ENCODE measurements at regions not wholly inside any gene's neighbourhood (a gene's known extent, or its start where the extent isn't known, plus 50 kb on each side); places are given as distances from the start of the nearest gene placed in this dataset.
A peak's percentile ranks its signal among the peaks of the same experiment; 100 is the strongest.

GRCh38 chr15:95559875-95560394, 770.6 kb upstream of the NR2F2 start:
- intact Hi-C loops (cut with micrococcal nuclease): loop anchor here (5.0 kb wide), 1 partner anchor 767 kb away; no protein-coding TSS in a partner anchor
- peak; percentile 92 for DNase-seq (ENCODE audit: unreplicated experiment)
- Mint-ChIP-seq H3K4me1 (ENCODE audit: insufficient read depth, unreplicated experiment) (peaks cover 37% of the 10 kb centered on the region), H3K27me3 (ENCODE audit: insufficient read depth, unreplicated experiment) (no peaks in the 10 kb centered on the region), H3K27ac (ENCODE audit: low read depth, unreplicated experiment) (peak overlapping the region; percentile 90), H3K4me3 (ENCODE audit: unreplicated experiment) (peak overlapping the region; percentile 36), H3K9me3 (ENCODE audit: unreplicated experiment) (no peaks in the 10 kb centered on the region), H3K36me3 (ENCODE audit: insufficient read depth, unreplicated experiment) (no peaks in the 10 kb centered on the region)
- BruUV-seq (replicated peaks): no TSS peak
- no peak for TF ChIP-seq CTCF (IDR thresholded peaks at IDR 0.05; ENCODE audit: unreplicated experiment)
- POLR2A ChIA-PET: interaction anchor here (1.3 kb wide), 1 partner anchor 130 kb away, joined by 4 read pairs; no protein-coding TSS in a partner anchor
- CTCF ChIA-PET: interaction anchor here (0.7 to 1.1 kb wide), 2 partner anchors 29 to 417 kb away, joined by 3 read pairs; no protein-coding TSS in a partner anchor

GRCh38 chr15:95561463-95561862, 769.0 kb upstream of the NR2F2 start:
- Mint-ChIP-seq H3K9me3 (ENCODE audit: unreplicated experiment) (no peaks in the 10 kb centered on the region), H3K4me3 (ENCODE audit: unreplicated experiment) (no peak overlapping the region), H3K36me3 (ENCODE audit: insufficient read depth, unreplicated experiment) (no peaks in the 10 kb centered on the region), H3K4me1 (ENCODE audit: insufficient read depth, unreplicated experiment) (peaks cover 28% of the 10 kb centered on the region), H3K27me3 (ENCODE audit: insufficient read depth, unreplicated experiment) (no peaks in the 10 kb centered on the region), H3K27ac (ENCODE audit: low read depth, unreplicated experiment) (no peak overlapping the region)
- BruUV-seq (replicated peaks): no TSS peak
- POLR2A ChIA-PET: no interaction called here
- intact Hi-C loops (cut with micrococcal nuclease): no loop called here
- no peak for TF ChIP-seq CTCF (IDR thresholded peaks at IDR 0.05; ENCODE audit: unreplicated experiment)
- DNase-seq (ENCODE audit: unreplicated experiment): no peak
- CTCF ChIA-PET: interaction anchor here (1.1 kb wide), 1 partner anchor 27 kb away, joined by 3 read pairs; no protein-coding TSS in a partner anchor

GRCh38 chr15:95563634-95564033, 766.9 kb upstream of the NR2F2 start:
- no peak for TF ChIP-seq CTCF (IDR thresholded peaks at IDR 0.05; ENCODE audit: unreplicated experiment)
- no peaks in the 10 kb centered on the region for H3K9me3 Mint-ChIP-seq (ENCODE audit: unreplicated experiment)
- ChIA-PET CTCF (interaction anchor here (0.6 kb wide), 1 partner anchor 22 kb away, joined by 4 read pairs; no protein-coding TSS in a partner anchor), POLR2A (no interaction called here)
- intact Hi-C loops (cut with micrococcal nuclease): no loop called here
- BruUV-seq (replicated peaks): no TSS peak
- peak overlapping the region; percentile 52 for H3K27ac Mint-ChIP-seq (ENCODE audit: low read depth, unreplicated experiment)
- DNase-seq (ENCODE audit: unreplicated experiment): peak; percentile 49
- no peaks in the 10 kb centered on the region for H3K27me3 Mint-ChIP-seq (ENCODE audit: insufficient read depth, unreplicated experiment)
- peaks cover 14% of the 10 kb centered on the region for H3K4me1 Mint-ChIP-seq (ENCODE audit: insufficient read depth, unreplicated experiment)
- no peak overlapping the region for H3K4me3 Mint-ChIP-seq (ENCODE audit: unreplicated experiment)
- no peaks in the 10 kb centered on the region for H3K36me3 Mint-ChIP-seq (ENCODE audit: insufficient read depth, unreplicated experiment)

GRCh38 chr15:95565016-95565600, 765.4 kb upstream of the NR2F2 start:
- H3K36me3 Mint-ChIP-seq (ENCODE audit: insufficient read depth, unreplicated experiment): no peaks in the 10 kb centered on the region
- TF ChIP-seq CTCF (IDR thresholded peaks at IDR 0.05; ENCODE audit: unreplicated experiment): no peak
- peaks cover under 1% of the 10 kb centered on the region for H3K4me1 Mint-ChIP-seq (ENCODE audit: insufficient read depth, unreplicated experiment)
- no peak overlapping the region for H3K4me3 Mint-ChIP-seq (ENCODE audit: unreplicated experiment)
- no peak overlapping the region for H3K27ac Mint-ChIP-seq (ENCODE audit: low read depth, unreplicated experiment)
- intact Hi-C loops (cut with micrococcal nuclease): no loop called here
- POLR2A ChIA-PET: interaction anchor here (0.6 kb wide), 1 partner anchor 297 kb away, joined by 3 read pairs; no protein-coding TSS in a partner anchor
- H3K9me3 Mint-ChIP-seq (ENCODE audit: unreplicated experiment): no peaks in the 10 kb centered on the region
- DNase-seq (ENCODE audit: unreplicated experiment): no peak
- no peaks in the 10 kb centered on the region for H3K27me3 Mint-ChIP-seq (ENCODE audit: insufficient read depth, unreplicated experiment)
- BruUV-seq (replicated peaks): no TSS peak
- CTCF ChIA-PET: interaction anchor here (0.6 kb wide), 1 partner anchor 36 kb away, joined by 3 read pairs; no protein-coding TSS in a partner anchor

Measured in MCF 10A (cell line).